ENCODE measurements at regions not wholly inside any gene's neighbourhood (a gene's known extent, or its start where the extent isn't known, plus 50 kb on each side); places are given as distances from the start of the nearest gene placed in this dataset.

GRCh38 chr5:165665735-165666400, 2160.4 kb downstream of the MAT2B start:
- no peak for DNase-seq (ENCODE audit: low spot score)

- no peak for DNase-seq (ENCODE audit: low spot score)
Measured at GRCh38 chr5:165673499-165673898, 2168.1 kb downstream of the MAT2B start.

DNA sequence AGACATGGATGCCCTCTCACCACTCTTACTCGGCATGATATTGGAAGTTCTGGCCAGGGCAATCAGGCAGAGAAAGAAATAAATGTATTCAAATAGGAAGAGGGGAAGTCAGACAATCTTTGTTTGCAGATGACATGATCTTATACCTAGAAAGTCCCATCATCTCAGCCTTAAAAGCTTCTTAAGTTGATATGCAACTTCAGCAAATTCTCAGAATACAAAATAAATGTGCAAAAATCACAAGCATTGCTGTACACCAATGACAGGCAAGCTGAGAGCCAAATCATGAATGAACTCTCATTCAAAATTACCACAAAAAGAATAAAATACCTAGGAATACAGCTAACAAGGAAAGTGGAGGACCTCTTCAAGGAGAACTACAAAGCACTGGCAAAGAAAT, 2190.4 kb downstream of the MAT2B start:
- DNase-seq (ENCODE audit: low spot score) = no peak

DNA sequence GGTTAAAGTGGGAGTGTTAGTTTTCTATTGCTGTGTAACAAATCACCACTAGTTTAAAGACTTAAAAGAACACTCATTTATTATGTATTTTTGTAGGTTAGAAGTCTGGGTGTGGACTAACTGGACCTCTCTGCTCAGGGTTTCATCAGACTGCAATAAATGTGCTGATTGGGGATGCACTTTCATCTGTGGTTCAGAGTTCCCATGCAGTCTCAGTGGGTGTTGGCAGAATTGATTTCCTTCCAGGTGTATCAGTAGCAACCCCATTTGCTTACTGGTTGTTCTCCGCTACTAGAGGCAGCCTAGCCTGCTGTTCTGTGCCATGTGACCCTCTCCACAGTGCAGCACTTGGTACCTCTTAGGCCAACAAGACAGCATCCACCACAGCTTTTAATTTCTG, 2200.5 kb downstream of the MAT2B start:
- no peak for DNase-seq (ENCODE audit: low spot score)

DNA sequence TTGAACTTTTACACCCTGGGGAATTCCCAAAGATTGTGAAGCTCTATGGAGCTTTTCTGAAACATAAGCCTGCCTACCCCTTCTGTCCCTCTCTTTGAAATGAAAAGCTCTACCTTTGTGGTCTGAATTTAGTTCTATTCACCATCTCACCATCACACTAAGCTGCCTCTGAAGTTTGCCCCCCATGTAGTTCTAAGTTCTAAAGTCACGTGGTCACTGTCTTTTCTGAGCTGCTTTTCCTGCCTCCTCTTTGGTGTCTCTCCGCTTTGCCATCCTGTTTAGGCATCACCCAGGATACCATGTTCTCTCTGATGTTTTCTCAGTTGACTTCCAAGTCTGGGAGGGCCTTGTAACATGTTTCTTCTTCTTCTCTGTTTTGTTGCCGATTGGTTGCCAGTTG, 2206.6 kb downstream of the MAT2B start:
- DNase-seq (ENCODE audit: low spot score) = no peak

DNA sequence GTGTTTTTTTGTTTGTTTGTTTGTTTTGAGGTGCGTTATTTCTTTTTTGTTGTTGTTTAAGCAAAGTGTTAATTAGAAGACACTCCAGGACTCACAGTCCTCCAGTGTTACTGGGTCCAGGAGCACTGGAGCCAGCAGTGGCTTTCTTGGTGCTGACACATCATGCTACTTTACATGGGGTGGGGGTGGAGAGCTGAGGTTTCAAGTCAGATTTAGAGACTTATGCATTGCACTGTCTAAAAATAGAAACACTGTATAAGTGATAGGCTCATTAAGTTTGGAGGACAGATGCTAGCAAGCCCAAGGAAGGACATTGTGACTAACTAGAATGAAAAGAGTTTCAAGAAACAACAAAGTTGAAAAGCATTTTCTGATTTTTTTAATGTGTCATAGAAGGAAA, 2209.2 kb downstream of the MAT2B start:
- DNase-seq (ENCODE audit: low spot score) = no peak

GRCh38 chr5:165720901-165721300, 2215.5 kb downstream of the MAT2B start:
- no peak for DNase-seq (ENCODE audit: low spot score)

- no peak for DNase-seq (ENCODE audit: low spot score)
Measured at GRCh38 chr5:165722401-165722800, 2217.0 kb downstream of the MAT2B start.

DNA sequence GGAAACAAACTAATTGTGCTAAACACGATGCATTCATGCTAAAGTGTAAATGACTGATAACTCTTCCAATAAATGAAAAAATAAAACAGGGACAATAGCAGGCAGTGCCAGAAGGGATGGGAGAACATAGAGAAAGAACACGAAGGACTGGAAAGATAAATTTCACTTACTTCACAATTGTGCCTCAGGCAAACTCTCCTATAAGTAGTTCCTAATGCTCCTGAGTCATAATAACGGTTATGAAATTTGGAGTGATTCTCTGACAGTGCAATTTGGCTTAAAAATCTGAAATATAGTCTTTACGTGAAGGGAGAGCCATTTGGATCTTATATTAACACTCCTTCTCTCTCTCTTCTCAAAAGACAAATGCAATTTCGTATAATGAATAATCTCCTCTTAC, 2218.5 kb downstream of the MAT2B start:
- no peak for DNase-seq (ENCODE audit: low spot score)

DNA sequence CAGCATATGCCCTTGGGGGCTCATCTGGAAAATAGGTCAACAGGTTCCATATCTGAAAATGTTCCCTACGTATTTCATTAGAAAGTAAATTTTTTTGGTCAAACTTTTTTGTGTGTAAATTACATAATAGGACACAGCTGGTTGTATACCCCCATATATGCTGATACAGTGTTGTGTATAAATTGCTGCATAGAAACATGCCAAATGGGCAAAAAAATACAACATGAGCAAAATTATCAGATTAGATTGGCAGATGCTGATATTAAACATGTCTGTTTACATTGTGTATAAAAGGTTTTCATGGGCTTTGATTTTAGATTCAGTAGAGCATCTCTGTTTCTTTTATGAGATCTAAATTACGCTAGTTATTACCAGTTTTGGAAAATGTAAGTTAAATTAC, 2223.0 kb downstream of the MAT2B start:
- no peak for DNase-seq (ENCODE audit: low spot score)

GRCh38 chr5:165735388-165735787, 2230.0 kb downstream of the MAT2B start:
- DNase-seq (ENCODE audit: low spot score) = no peak

GRCh38 chr5:165739079-165739741, 2233.8 kb downstream of the MAT2B start:
- DNase-seq (ENCODE audit: low spot score) = no peak

DNA sequence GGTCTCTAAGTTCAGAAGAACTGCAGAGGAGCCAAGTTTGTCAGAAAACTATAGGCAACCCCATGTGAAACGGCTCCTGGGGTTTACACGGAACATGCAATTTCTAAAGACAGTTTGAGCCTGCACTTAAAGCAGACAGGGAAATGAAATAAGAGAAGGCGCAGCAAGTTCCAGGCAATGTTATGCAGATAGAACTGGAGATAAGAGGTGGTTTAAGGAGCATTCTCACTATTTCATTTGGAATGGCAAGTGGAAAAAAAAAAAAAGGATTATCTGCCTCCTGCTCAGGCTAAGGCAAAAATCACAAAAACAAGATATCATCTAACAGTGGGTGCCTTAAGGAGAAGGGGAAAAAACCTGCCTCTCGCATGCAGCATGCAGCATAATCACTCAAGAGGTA, 2252.4 kb downstream of the MAT2B start:
- no peak for DNase-seq (ENCODE audit: low spot score)

GRCh38 chr5:165775111-165775510, 2269.7 kb downstream of the MAT2B start:
- DNase-seq (ENCODE audit: low spot score) = no peak

- no peak for DNase-seq (ENCODE audit: low spot score)
Measured at GRCh38 chr5:165779505-165779904, 2274.1 kb downstream of the MAT2B start.

- no peak for DNase-seq (ENCODE audit: low spot score)
Measured at GRCh38 chr5:165780901-165781300, 2275.5 kb downstream of the MAT2B start.

- no peak for DNase-seq (ENCODE audit: low spot score)
Measured at GRCh38 chr5:165781738-165782137, 2276.3 kb downstream of the MAT2B start.

DNA sequence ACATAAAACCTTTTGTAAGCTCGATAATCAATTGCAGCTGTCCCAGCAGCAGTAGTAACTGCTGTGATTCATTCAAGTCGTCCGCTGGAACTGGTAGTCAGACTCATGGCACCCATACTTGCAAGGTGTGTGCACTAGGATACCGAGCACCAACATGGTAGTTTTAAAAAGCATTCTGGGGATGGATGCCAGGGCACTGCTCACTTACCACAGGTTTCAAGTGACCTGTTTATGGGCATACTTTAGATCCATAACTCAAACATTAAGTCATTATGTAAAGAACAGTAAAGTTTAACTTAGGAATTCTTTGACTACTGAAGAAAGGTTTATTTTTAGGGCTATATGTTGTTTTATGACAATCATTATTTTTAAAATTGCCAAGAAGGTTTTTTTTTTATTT, 2277.6 kb downstream of the MAT2B start:
- no peak for DNase-seq (ENCODE audit: low spot score)

GRCh38 chr5:165786073-165786472, 2280.7 kb downstream of the MAT2B start:
- no peak for DNase-seq (ENCODE audit: low spot score)

- no peak for DNase-seq (ENCODE audit: low spot score)
Measured at GRCh38 chr5:165795073-165795472, 2289.7 kb downstream of the MAT2B start.

GRCh38 chr5:165805756-165806155, 2300.3 kb downstream of the MAT2B start:
- DNase-seq (ENCODE audit: low spot score) = no peak

GRCh38 chr5:165808335-165808734, 2302.9 kb downstream of the MAT2B start:
- DNase-seq (ENCODE audit: low spot score) = no peak

DNA sequence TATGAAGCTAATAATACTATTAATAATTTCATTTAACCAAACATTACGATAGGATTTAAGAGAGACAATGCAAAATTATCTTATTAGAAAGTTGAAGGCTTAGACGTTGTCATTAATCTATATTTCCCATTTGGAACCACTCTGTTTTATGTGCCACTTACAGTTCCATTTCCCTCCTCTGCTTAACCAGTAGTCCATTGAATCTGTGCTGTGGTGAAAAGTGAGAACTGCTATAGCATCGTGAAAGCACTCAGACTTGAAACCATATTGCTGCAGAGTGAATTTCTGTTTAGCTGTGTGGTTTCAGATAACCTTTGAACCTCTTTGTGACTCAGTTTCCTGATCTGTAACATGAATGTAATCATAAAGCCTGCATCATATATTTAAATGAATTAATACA, 2304.5 kb downstream of the MAT2B start:
- DNase-seq (ENCODE audit: low spot score) = no peak

DNA sequence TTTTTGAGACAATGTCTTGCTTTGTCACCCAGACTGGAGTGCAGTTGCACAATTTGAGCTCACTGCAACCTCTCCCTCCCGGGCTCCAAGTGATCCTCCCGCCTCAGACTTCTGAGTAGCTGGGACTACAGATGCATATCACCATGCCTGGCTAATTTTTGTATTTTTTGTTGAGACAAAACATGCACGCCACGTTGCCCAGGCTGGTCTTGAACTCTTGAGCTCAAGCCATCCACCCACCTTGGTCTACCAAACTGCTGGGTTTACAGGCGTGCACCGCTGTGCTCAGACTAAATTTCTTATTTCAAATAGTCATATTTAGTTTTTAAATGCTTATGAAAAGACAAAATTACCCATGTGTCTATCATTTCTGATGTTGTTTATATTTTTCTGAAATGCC, 2324.1 kb downstream of the MAT2B start:
- no peak for DNase-seq (ENCODE audit: low spot score)
